ENCODE measurements at regions not wholly inside any gene's neighbourhood (a gene's known extent, or its start where the extent isn't known, plus 50 kb on each side); places are given as distances from the start of the nearest gene placed in this dataset.
"Not testable (repeated sequence)": the region's sequence is repeated elsewhere in the genome, so short reads cannot be mapped to it uniquely, and the experiment has no call there.

- DNase-seq (ENCODE audit: low spot score): no peak
Measured at GRCh38 chr2:133624551-133624950, 56.3 kb upstream of the NCKAP5 start.

GRCh38 chr2:133627741-133628140 is 59.5 kb upstream of the NCKAP5 start:
- no peak for DNase-seq (ENCODE audit: low spot score)

GRCh38 chr2:133633309-133633708 is 65.0 kb upstream of the NCKAP5 start:
- no peak for DNase-seq (ENCODE audit: low spot score)

- no peak for DNase-seq (ENCODE audit: low spot score)
Measured at GRCh38 chr2:133633881-133634409, 65.7 kb upstream of the NCKAP5 start.

GRCh38 chr2:133635131-133635530 is 66.9 kb upstream of the NCKAP5 start:
- DNase-seq (ENCODE audit: low spot score): no peak

- no peak for DNase-seq (ENCODE audit: low spot score)
Measured at GRCh38 chr2:133636287-133636686, 68.0 kb upstream of the NCKAP5 start.

- DNase-seq (ENCODE audit: low spot score): no peak
Measured at GRCh38 chr2:133640103-133640502, 71.8 kb upstream of the NCKAP5 start.

- DNase-seq (ENCODE audit: low spot score): no peak
Measured at GRCh38 chr2:133641497-133641896, 73.2 kb upstream of the NCKAP5 start.

- DNase-seq (ENCODE audit: low spot score): no peak
Measured at GRCh38 chr2:133641942-133642725, 73.9 kb upstream of the NCKAP5 start.

- DNase-seq (ENCODE audit: low spot score): no peak
Measured at GRCh38 chr2:133642791-133643191, 74.5 kb upstream of the NCKAP5 start.

GRCh38 chr2:133643863-133644262 is 75.6 kb upstream of the NCKAP5 start:
- DNase-seq (ENCODE audit: low spot score): no peak

- no peak for DNase-seq (ENCODE audit: low spot score)
Measured at GRCh38 chr2:133644846-133645245, 76.6 kb upstream of the NCKAP5 start.

GRCh38 chr2:133647386-133647785 is 79.1 kb upstream of the NCKAP5 start:
- not testable (repeated sequence) for DNase-seq (ENCODE audit: low spot score)

GRCh38 chr2:133651861-133652260 is 83.6 kb upstream of the NCKAP5 start:
- no peak for DNase-seq (ENCODE audit: low spot score)

- DNase-seq (ENCODE audit: low spot score): no peak
Measured at GRCh38 chr2:133652398-133652797, 84.1 kb upstream of the NCKAP5 start.

GRCh38 chr2:133653056-133653455 is 84.8 kb upstream of the NCKAP5 start:
- no peak for DNase-seq (ENCODE audit: low spot score)

- no peak for DNase-seq (ENCODE audit: low spot score)
Measured at GRCh38 chr2:133654949-133655348, 86.7 kb upstream of the NCKAP5 start.

- DNase-seq (ENCODE audit: low spot score): no peak
Measured at GRCh38 chr2:133655610-133656009, 87.3 kb upstream of the NCKAP5 start.

GRCh38 chr2:133657591-133657990 is 89.3 kb upstream of the NCKAP5 start:
- no peak for DNase-seq (ENCODE audit: low spot score)

GRCh38 chr2:133658020-133658903 is 90.0 kb upstream of the NCKAP5 start:
- no peak for DNase-seq (ENCODE audit: low spot score)

- no peak for DNase-seq (ENCODE audit: low spot score)
Measured at GRCh38 chr2:133660510-133660909, 92.2 kb upstream of the NCKAP5 start.

GRCh38 chr2:133661392-133661791 is 93.1 kb upstream of the NCKAP5 start:
- no peak for DNase-seq (ENCODE audit: low spot score)

GRCh38 chr2:133666621-133667020 is 98.4 kb upstream of the NCKAP5 start:
- no peak for DNase-seq (ENCODE audit: low spot score)
